Endothelial cell of umbilical vein (primary cell): ENCODE measurements at regions not wholly inside any gene's neighbourhood (a gene's known extent, or its start where the extent isn't known, plus 50 kb on each side); places are given as distances from the start of the nearest gene placed in this dataset.

ENCODE experiments used
- BruUV-seq: library from RNA; stranded (reverse); fragments of 400-500 nt; replicated peaks from 2 replicates; lab custom pipeline; 2021; lab: Mats Ljungman, UMichigan
- CTCF ChIA-PET: fragments of 300-600, 350-600 bp; sonication (Branson Sonifier 250); formaldehyde crosslinking; loops from one replicate; lab custom pipeline; 2021; ENCODE audit warnings: antibody characterized with exemption, inconsistent platforms; lab: Charles Lee
- POLR2A ChIA-PET: fragments of 300-600, 350-600 bp; sonication (Branson Sonifier 250); formaldehyde crosslinking; loops from one replicate; lab custom pipeline; 2021; ENCODE audit warnings: antibody characterized with exemption, inconsistent platforms; lab: Charles Lee
- DNase-seq: peaks from one replicate; pipeline ENCODE4 v3.0.0-alpha.2; 2011; ENCODE audit warnings: low read depth, low spot score
- FAIRE-seq: peaks from 2 replicates; lab custom pipeline; 2011; peaks lifted over from hg19 to GRCh38; lab: Jason Lieb, UNC
- H2AFZ ChIP-seq: 2 replicates; pipeline ENCODE4 v1.6.0; 2012; ENCODE audit warnings: low read depth, low read length, control low read depth, inconsistent platforms
- H3K27ac ChIP-seq: 2 replicates; pipeline ENCODE4 v1.5.1; 2011; ENCODE audit warnings: low read depth, mild to moderate bottlenecking, control low read depth, low read length, moderate library complexity; ENCODE audit not compliant: insufficient read depth
- H3K27me3 ChIP-seq, 2 experiments: 2 replicates each; pipeline versions ENCODE4 v1.6.0 to v1.6.1; 2011; ENCODE audit warnings: low read length in 2 of 2, mixed read lengths in 1 of 2; ENCODE audit not compliant: control insufficient read depth in 2 of 2, insufficient read depth in 2 of 2
- H3K36me3 ChIP-seq, 2 experiments: 2 replicates in 1 of 2; 3 replicates in 1 of 2; pipeline ENCODE4 v1.5.1; 2011; ENCODE audit warnings: low read length in 2 of 2, mild to moderate bottlenecking in 1 of 2, moderate library complexity in 1 of 2; ENCODE audit not compliant: control insufficient read depth in 2 of 2, insufficient read depth in 2 of 2; ENCODE audit errors: extremely low read depth in 1 of 2
- H3K4me1 ChIP-seq: 3 replicates; pipeline ENCODE4 v1.5.1; 2011; ENCODE audit warnings: mild to moderate bottlenecking, low read length; ENCODE audit not compliant: control insufficient read depth, insufficient read depth; ENCODE audit errors: extremely low read depth
- H3K4me2 ChIP-seq: 2 replicates; pipeline ENCODE4 v1.6.1; 2011; ENCODE audit warnings: low read length, control low read depth, mixed read lengths; ENCODE audit not compliant: insufficient read depth
- H3K4me3 ChIP-seq, 3 experiments: fragments of 200-600 bp in 1 of 3; sonication (generic), shearing (Covaris generic) in 1 of 3; replicated peaks in 1 of 3; 2 replicates each; pipeline ENCODE4 v1.5.1; 2011 to 2016; ENCODE audit warnings: control low read depth in 3 of 3, low read length in 3 of 3, mild to moderate bottlenecking in 2 of 3, inconsistent platforms in 1 of 3, low read depth in 1 of 3, moderate library complexity in 1 of 3; ENCODE audit not compliant: insufficient read depth in 1 of 3
- H3K79me2 ChIP-seq: 2 replicates; pipeline ENCODE4 v1.6.0; 2012; ENCODE audit warnings: low read length, inconsistent platforms; ENCODE audit not compliant: control insufficient read depth, insufficient read depth
- H3K9ac ChIP-seq: replicated peaks from 2 replicates; pipeline ENCODE3; 2011; ENCODE audit warnings: low read length, control low read depth; ENCODE audit not compliant: insufficient read depth; ENCODE audit errors: extremely low read depth
- H3K9me1 ChIP-seq: replicated peaks from 3 replicates; pipeline ENCODE4 v1.6.0; 2011; ENCODE audit warnings: mild to moderate bottlenecking, low read length; ENCODE audit not compliant: control insufficient read depth, insufficient read depth; ENCODE audit errors: extremely low read depth
- H3K9me3 ChIP-seq: replicated peaks from 2 replicates; pipeline ENCODE4 v1.5.1; 2012; ENCODE audit warnings: low read length, inconsistent platforms; ENCODE audit not compliant: control insufficient read depth, insufficient read depth
- H4K20me1 ChIP-seq: replicated peaks from 2 replicates; pipeline ENCODE3; 2011; ENCODE audit warnings: mild to moderate bottlenecking, low read length; ENCODE audit not compliant: control insufficient read depth, insufficient read depth; ENCODE audit errors: extremely low read depth
- EZH2 ChIP-seq: IDR thresholded peaks from 2 replicates; pipeline ENCODE4 v1.6.1; 2012; ENCODE audit warnings: borderline replicate concordance, low read depth, mild to moderate bottlenecking, moderate library complexity, low read length, inconsistent platforms; ENCODE audit not compliant: severe bottlenecking
- FOS ChIP-seq: IDR thresholded peaks from 2 replicates; pipeline ENCODE4 v1.6.1; 2011; ENCODE audit warnings: mild to moderate bottlenecking, low read length, moderate library complexity, borderline replicate concordance; ENCODE audit not compliant: insufficient read depth
- GATA2 ChIP-seq: IDR thresholded peaks from 2 replicates; pipeline ENCODE4 v1.7.0; 2011; ENCODE audit warnings: low read depth, mild to moderate bottlenecking, moderate library complexity, mixed read lengths, low read length; ENCODE audit not compliant: insufficient read length, insufficient read depth
- JUN ChIP-seq: IDR thresholded peaks from 2 replicates; pipeline ENCODE4 v1.6.1; 2011; ENCODE audit warnings: borderline replicate concordance, low read depth; ENCODE audit not compliant: insufficient read length, insufficient read depth
- MAX ChIP-seq: IDR thresholded peaks from 2 replicates; pipeline ENCODE4 v1.6.1; 2011; ENCODE audit not compliant: insufficient read depth, insufficient read length
- MYC ChIP-seq: IDR thresholded peaks from one replicate; pipeline ENCODE4 v1.6.1; 2011; ENCODE audit warnings: mild to moderate bottlenecking, low read depth, low read length
- POLR2A ChIP-seq: IDR thresholded peaks from 2 replicates; pipeline ENCODE4 v1.6.1; 2012; ENCODE audit warnings: low read depth, mild to moderate bottlenecking, control low read depth, low read length
- POLR2AphosphoS5 ChIP-seq: IDR thresholded peaks from 2 replicates; pipeline ENCODE4 v1.6.1; 2012; ENCODE audit warnings: low read depth, mild to moderate bottlenecking, control low read depth, low read length, moderate library complexity; ENCODE audit not compliant: insufficient read depth
- dilution Hi-C: fragments of 300-500 bp; cut with MboI; formaldehyde crosslinking; loops from one replicate; pipeline ENCODE4 v1.15.0; 2019; ENCODE audit warnings: low sequenced_read_pairs; ENCODE audit not compliant: extremely low pct_ligation_motif_present
- intact Hi-C: fragments of 100-400 bp; cut with micrococcal nuclease; formaldehyde crosslinking; loops from one replicate; pipeline ENCODE4 v1.10.0; 2022
- TF ChIP-seq, protein P1 (sequence below), 2 donors: IDR thresholded peaks; 1 replicate in 1 of 2; 2 replicates in 1 of 2; pipeline ENCODE4 v1.5.1; 2011; ENCODE audit warnings: low read length in 2 of 2, mild to moderate bottlenecking in 2 of 2, moderate library complexity in 2 of 2, control low read depth in 1 of 2, inconsistent platforms in 1 of 2, low read depth in 1 of 2; ENCODE audit not compliant: insufficient read depth in 1 of 2; ENCODE audit errors: extremely low read depth in 1 of 2

- Histone ChIP-seq H3K4me3 (no peak overlapping the region), H3K27ac (no peak overlapping the region), H2AFZ (no peak overlapping the region), H3K27me3 (no peaks in the 10 kb centered on the region), H3K79me2 (no peaks in the 10 kb centered on the region), H3K4me2 (no peak overlapping the region), H3K9me3 (no peaks in the 10 kb centered on the region), H3K4me1 (no peaks in the 10 kb centered on the region), H3K36me3 (no peaks in the 10 kb centered on the region), H3K9me1 (no peaks in the 10 kb centered on the region), H3K9ac (no peak overlapping the region), H4K20me1 (no peaks in the 10 kb centered on the region)
- intact Hi-C loops = no loop called here
- CTCF ChIA-PET = interaction anchor here (0.6 to 1.8 kb wide), 2 partner anchors 8 to 64 kb away, joined by 3 to 5 read pairs; no protein-coding TSS in a partner anchor
- FAIRE-seq (no peak), DNase-seq (no peak)
- no peak for TF ChIP-seq MYC
- POLR2A ChIA-PET = interaction anchor here (0.7 kb wide), 1 partner anchor 103 kb away, joined by 3 read pairs; no protein-coding TSS in a partner anchor
- dilution Hi-C loops = no loop called here
- no TSS peak for BruUV-seq
Measured at GRCh38 chr2:207266648-207267047, 100.9 kb upstream of the KLF7 start.

DNA sequence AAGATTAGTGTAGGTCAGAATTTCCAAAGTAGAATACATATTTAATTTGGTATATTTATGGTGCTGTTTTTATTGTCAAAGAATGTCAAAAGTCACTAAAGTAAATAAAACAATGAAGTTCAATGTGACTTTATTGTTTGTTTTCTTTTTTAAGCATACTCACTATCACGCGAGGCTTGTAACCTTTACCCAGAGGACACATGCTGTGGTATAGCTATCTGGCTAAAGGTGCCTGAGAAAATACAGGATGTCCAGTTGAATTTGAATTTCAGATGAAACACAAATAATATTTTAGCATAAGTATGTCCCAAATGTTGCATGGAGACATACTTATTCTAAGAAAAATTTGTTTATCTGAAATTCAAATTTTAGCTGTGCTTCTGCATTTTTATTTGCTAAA lies 103.3 kb upstream of the KLF7 start:
- H3K4me2 ChIP-seq = no peak overlapping the region
- H3K9me1 ChIP-seq = no peaks in the 10 kb centered on the region
- DNase-seq = no peak
- intact Hi-C loops (no loop called here), dilution Hi-C loops (no loop called here)
- no peak overlapping the region for H3K27ac ChIP-seq
- no peak overlapping the region for H3K9ac ChIP-seq
- POLR2A ChIA-PET = no interaction called here
- H4K20me1 ChIP-seq = no peaks in the 10 kb centered on the region
- H3K9me3 ChIP-seq = no peaks in the 10 kb centered on the region
- H3K27me3 ChIP-seq = no peaks in the 10 kb centered on the region
- CTCF ChIA-PET = no interaction called here
- H3K4me1 ChIP-seq = no peaks in the 10 kb centered on the region
- H3K36me3 ChIP-seq = no peaks in the 10 kb centered on the region
- no peaks in the 10 kb centered on the region for H3K79me2 ChIP-seq
- BruUV-seq = no TSS peak
- TF ChIP-seq EZH2 (no peak), GATA2 (no peak), POLR2AphosphoS5 (no peak), FOS (no peak), MYC (no peak), JUN (no peak), POLR2A (no peak), MAX (no peak)
- TF ChIP-seq, protein P1, sequence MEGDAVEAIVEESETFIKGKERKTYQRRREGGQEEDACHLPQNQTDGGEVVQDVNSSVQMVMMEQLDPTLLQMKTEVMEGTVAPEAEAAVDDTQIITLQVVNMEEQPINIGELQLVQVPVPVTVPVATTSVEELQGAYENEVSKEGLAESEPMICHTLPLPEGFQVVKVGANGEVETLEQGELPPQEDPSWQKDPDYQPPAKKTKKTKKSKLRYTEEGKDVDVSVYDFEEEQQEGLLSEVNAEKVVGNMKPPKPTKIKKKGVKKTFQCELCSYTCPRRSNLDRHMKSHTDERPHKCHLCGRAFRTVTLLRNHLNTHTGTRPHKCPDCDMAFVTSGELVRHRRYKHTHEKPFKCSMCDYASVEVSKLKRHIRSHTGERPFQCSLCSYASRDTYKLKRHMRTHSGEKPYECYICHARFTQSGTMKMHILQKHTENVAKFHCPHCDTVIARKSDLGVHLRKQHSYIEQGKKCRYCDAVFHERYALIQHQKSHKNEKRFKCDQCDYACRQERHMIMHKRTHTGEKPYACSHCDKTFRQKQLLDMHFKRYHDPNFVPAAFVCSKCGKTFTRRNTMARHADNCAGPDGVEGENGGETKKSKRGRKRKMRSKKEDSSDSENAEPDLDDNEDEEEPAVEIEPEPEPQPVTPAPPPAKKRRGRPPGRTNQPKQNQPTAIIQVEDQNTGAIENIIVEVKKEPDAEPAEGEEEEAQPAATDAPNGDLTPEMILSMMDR (IDR thresholded peaks at IDR 0.05; ENCODE audit: extremely low read depth in 1 of 2, insufficient read depth in 1 of 2, low read depth in 1 of 2, low read length in 2 of 2) = no peak
- no peak overlapping the region for H2AFZ ChIP-seq
- no peak for FAIRE-seq
- H3K4me3 ChIP-seq = no peak overlapping the region
